Mucosa of descending colon (tissue), 3 donors: ENCODE measurements at regions not wholly inside any gene's neighbourhood (a gene's known extent, or its start where the extent isn't known, plus 50 kb on each side); places are given as distances from the start of the nearest gene placed in this dataset.

Source experiments
- ATAC-seq: fragments of 200-7000 bp; cut with Tn5 transposase; one replicate; pipeline ENCODE4 v1.9.1; 2020; ENCODE audit warnings: mild to moderate bottlenecking, moderate library complexity
- DNase-seq, 3 donors: peaks; one replicate each; pipeline ENCODE4 v3.0.0-alpha.2; 2020
- H3K36me3 ChIP-seq: fragments of 200-600 bp; one replicate; pipeline ENCODE4 v1.8.0; 2021; ENCODE audit warnings: low read depth, mild to moderate bottlenecking
- H3K4me1 ChIP-seq: fragments of 200-600 bp; one replicate; pipeline ENCODE4 v1.8.0; 2021; ENCODE audit warnings: low read depth, mild to moderate bottlenecking
- H3K4me3 ChIP-seq: fragments of 200-600 bp; one replicate; pipeline ENCODE4 v1.8.0; 2021; ENCODE audit warnings: mild to moderate bottlenecking
- H3K9me3 ChIP-seq: fragments of 200-600 bp; one replicate; pipeline ENCODE4 v1.8.0; 2021; ENCODE audit warnings: mild to moderate bottlenecking
- CTCF ChIP-seq: fragments of 200-600 bp; IDR thresholded peaks from one replicate; pipeline ENCODE4 v1.8.0; 2022; ENCODE audit warnings: antibody characterized with exemption, mild to moderate bottlenecking
- intact Hi-C, 2 donors: fragments of 100-400 bp; cut with DNase I in 1 of 2; cut with micrococcal nuclease in 1 of 2; formaldehyde crosslinking; loops; one replicate each; pipeline versions ENCODE4 v1.11.0 to v1.11.1; 2022; cut with DNase I, micrococcal nuclease
- donor health status: DM: no; HTN: no; CAD: no; lungs with moderate emphysema.
- donor health status: DM: no; HTN: no; CAD: no.
- donor health status: DM: no; HTN: yes; CAD: no.

GRCh38 chr11:91536366-91536765 is 688.3 kb upstream of the FAT3 start:
- H3K36me3 ChIP-seq = no peaks in the 10 kb centered on the region

GRCh38 chr11:91528965-91529364 is 695.7 kb upstream of the FAT3 start:
- intact Hi-C loops = no loop called here
- Histone ChIP-seq H3K36me3 (no peaks in the 10 kb centered on the region), H3K4me1 (no peaks in the 10 kb centered on the region), H3K4me3 (no peak overlapping the region), H3K9me3 (no peaks in the 10 kb centered on the region)
- no peak for DNase-seq
- TF ChIP-seq CTCF = no peak
- no peak for ATAC-seq

More at GRCh38 chr11:91536366-91536765, 688.3 kb upstream of the FAT3 start:
- DNase-seq (no peak), ATAC-seq (no peak)
- TF ChIP-seq CTCF = no peak
- Histone ChIP-seq H3K9me3 (no peaks in the 10 kb centered on the region), H3K4me3 (no peak overlapping the region), H3K4me1 (no peaks in the 10 kb centered on the region)
- intact Hi-C loops = no loop called here

- no peak for DNase-seq
- intact Hi-C loops = no loop called here
- no peaks in the 10 kb centered on the region for H3K4me1 ChIP-seq
- no peak for TF ChIP-seq CTCF
- ATAC-seq = no peak
- H3K36me3 ChIP-seq = no peaks in the 10 kb centered on the region
- no peak overlapping the region for H3K4me3 ChIP-seq
- no peaks in the 10 kb centered on the region for H3K9me3 ChIP-seq
Observed at GRCh38 chr11:91527380-91528030, 697.1 kb upstream of the FAT3 start.

- intact Hi-C loops = no loop called here
- Histone ChIP-seq H3K4me3 (no peak overlapping the region), H3K36me3 (no peaks in the 10 kb centered on the region), H3K9me3 (no peaks in the 10 kb centered on the region), H3K4me1 (no peaks in the 10 kb centered on the region)
- TF ChIP-seq CTCF = no peak
- DNase-seq (no peak), ATAC-seq (no peak)
Observed at GRCh38 chr11:91513734-91514133, 710.9 kb upstream of the FAT3 start.

- no peak for ATAC-seq
- intact Hi-C loops = no loop called here
- H3K9me3 ChIP-seq = no peaks in the 10 kb centered on the region
- no peaks in the 10 kb centered on the region for H3K36me3 ChIP-seq
- TF ChIP-seq CTCF = no peak
- H3K4me3 ChIP-seq = no peak overlapping the region
- no peak for DNase-seq
- no peaks in the 10 kb centered on the region for H3K4me1 ChIP-seq
Observed at GRCh38 chr11:91497847-91498246, 726.8 kb upstream of the FAT3 start.

GRCh38 chr11:91495837-91496236 is 728.8 kb upstream of the FAT3 start:
- H3K9me3 ChIP-seq = no peaks in the 10 kb centered on the region
- no peak for ATAC-seq
- no peaks in the 10 kb centered on the region for H3K36me3 ChIP-seq
- TF ChIP-seq CTCF = no peak
- no peak overlapping the region for H3K4me3 ChIP-seq
- H3K4me1 ChIP-seq = no peaks in the 10 kb centered on the region
- intact Hi-C loops = no loop called here
- DNase-seq = no peak
